Thyroid gland (tissue), 4 donors: ENCODE measurements at regions not wholly inside any gene's neighbourhood (a gene's known extent, or its start where the extent isn't known, plus 50 kb on each side); places are given as distances from the start of the nearest gene placed in this dataset.

ENCODE experiments used
- DNase-seq, 2 donors: peaks; one replicate each; pipeline ENCODE4 v3.0.0-alpha.2; 2019
- H3K27ac ChIP-seq, 3 donors: fragments of 200-600 bp; sonication (generic); 1 replicate in 2 of 3; 2 replicates in 1 of 3; pipeline ENCODE4 v1.5.1; 2016 to 2019; ENCODE audit warnings: mild to moderate bottlenecking in 1 of 3, moderate library complexity in 1 of 3
- H3K27me3 ChIP-seq: fragments of 200-600 bp; sonication (generic); one replicate; pipeline ENCODE4 v1.5.1; 2019
- H3K36me3 ChIP-seq, 2 donors: fragments of 200-600 bp; sonication (generic); one replicate each; pipeline ENCODE4 v1.5.1; 2016 to 2019
- H3K4me1 ChIP-seq, 2 donors: fragments of 200-600 bp; sonication (generic); one replicate each; pipeline ENCODE4 v1.5.1; 2017 to 2019
- H3K4me3 ChIP-seq, 3 donors: fragments of 200-600 bp; sonication (generic); replicated peaks in 1 of 3; 1 replicate in 2 of 3; 2 replicates in 1 of 3; pipeline ENCODE4 v1.5.1; 2016; ENCODE audit warnings: mild to moderate bottlenecking in 1 of 3
- H3K9me3 ChIP-seq: fragments of 200-600 bp; sonication (generic); one replicate; pipeline ENCODE4 v1.5.1; 2017
- CTCF ChIP-seq, 6 experiments: fragments of 200-600 bp in 3 of 6; fragments of 450-650 bp in 3 of 6; sonication (generic) in 3 of 6; IDR thresholded peaks; one replicate each; pipeline ENCODE4 v1.5.1; 2016 to 2019; ENCODE audit warnings: antibody characterized with exemption in 6 of 6, mild to moderate bottlenecking in 2 of 6, inconsistent platforms in 1 of 6, moderate library complexity in 1 of 6
- POLR2A ChIP-seq, 2 donors: fragments of 450-650 bp; IDR thresholded peaks; one replicate each; pipeline ENCODE4 v1.6.1; 2017; ENCODE audit warnings: antibody characterized with exemption in 2 of 2, mild to moderate bottlenecking in 2 of 2, moderate library complexity in 1 of 2
- whole genome bisulfite sequencing, 2 donors: methylation state at CpG; one replicate each; pipeline ENCODE4 v1.1.5; 2017; 5-methylcytosine and 5-hydroxymethylcytosine counted together
- intact Hi-C: fragments of 100-400 bp; cut with DNase I; formaldehyde crosslinking; loops from one replicate; pipeline ENCODE4 v1.15.1; 2023

- H3K27me3 ChIP-seq, result no peaks in the 10 kb centered on the region
- H3K4me1 ChIP-seq, result no peaks in the 10 kb centered on the region
- H3K4me3 ChIP-seq, result no peak overlapping the region
- intact Hi-C loops, result no loop called here
- WGBS, 2 donors, result 25 to 30% methylated on average over 2 of the region's 2 CpGs
- no peaks in the 10 kb centered on the region for H3K9me3 ChIP-seq
- H3K36me3 ChIP-seq, result no peaks in the 10 kb centered on the region
- TF ChIP-seq POLR2A (IDR thresholded peaks at IDR 0.05) (no peak), CTCF (IDR thresholded peaks at IDR 0.05) (no peak)
- no peak overlapping the region for H3K27ac ChIP-seq
- DNase-seq, result no peak
These were observed 110.5 kb downstream of the AASDHPPT start for GRCh38 chr11:106187860-106188456.

GRCh38 chr11:106193956-106194355, 116.5 kb downstream of the AASDHPPT start:
- H3K36me3 ChIP-seq, result no peaks in the 10 kb centered on the region
- 54 to 55% methylated on average over 2 of the region's 2 CpGs for WGBS, 2 donors
- H3K4me3 ChIP-seq, result no peak overlapping the region
- no peaks in the 10 kb centered on the region for H3K9me3 ChIP-seq
- no peaks in the 10 kb centered on the region for H3K27me3 ChIP-seq
- intact Hi-C loops, result no loop called here
- DNase-seq, result no peak
- no peak for TF ChIP-seq POLR2A (IDR thresholded peaks at IDR 0.05)
- TF ChIP-seq CTCF (IDR thresholded peaks at IDR 0.05), result no peak
- no peaks in the 10 kb centered on the region for H3K4me1 ChIP-seq
- H3K27ac ChIP-seq, result no peak overlapping the region

GRCh38 chr11:106197438-106197837, 120.0 kb downstream of the AASDHPPT start:
- no peaks in the 10 kb centered on the region for H3K27me3 ChIP-seq
- intact Hi-C loops, result no loop called here

GRCh38 chr11:106202935-106203620, 125.6 kb downstream of the AASDHPPT start:
- intact Hi-C loops, result no loop called here
- H3K4me3 ChIP-seq, result no peak overlapping the region
- no peak for DNase-seq
- no peak overlapping the region for H3K27ac ChIP-seq
- no peaks in the 10 kb centered on the region for H3K36me3 ChIP-seq
- no peaks in the 10 kb centered on the region for H3K4me1 ChIP-seq
- WGBS, 2 donors, result 96 to 100% methylated on average over 1 of the region's 1 CpG
- no peaks in the 10 kb centered on the region for H3K9me3 ChIP-seq
- TF ChIP-seq CTCF (IDR thresholded peaks at IDR 0.05) (no peak), POLR2A (IDR thresholded peaks at IDR 0.05) (no peak)
- H3K27me3 ChIP-seq, result no peaks in the 10 kb centered on the region

More at GRCh38 chr11:106197438-106197837, 120.0 kb downstream of the AASDHPPT start:
- no peak overlapping the region for H3K4me3 ChIP-seq
- H3K9me3 ChIP-seq, result no peaks in the 10 kb centered on the region
- TF ChIP-seq POLR2A (IDR thresholded peaks at IDR 0.05), result no peak
- no peak for TF ChIP-seq CTCF (IDR thresholded peaks at IDR 0.05)
- no peak for DNase-seq
- no peak overlapping the region for H3K27ac ChIP-seq
- H3K4me1 ChIP-seq, result no peaks in the 10 kb centered on the region
- no peaks in the 10 kb centered on the region for H3K36me3 ChIP-seq

- Histone ChIP-seq H3K27me3 (no peaks in the 10 kb centered on the region), H3K36me3 (no peaks in the 10 kb centered on the region), H3K27ac (no peak overlapping the region), H3K4me3 (no peak overlapping the region), H3K9me3 (no peaks in the 10 kb centered on the region), H3K4me1 (no peaks in the 10 kb centered on the region)
- 30 to 32% methylated on average over 6 of the region's 6 CpGs for WGBS, 2 donors
- peak; percentile 12 to 21 for DNase-seq
- intact Hi-C loops, result no loop called here
- TF ChIP-seq POLR2A (IDR thresholded peaks at IDR 0.05) (no peak), CTCF (IDR thresholded peaks at IDR 0.05) (no peak)
These were observed 131.3 kb downstream of the AASDHPPT start for GRCh38 chr11:106208760-106209159.
